Vagina (tissue), 2 donors: ENCODE measurements at regions not wholly inside any gene's neighbourhood (a gene's known extent, or its start where the extent isn't known, plus 50 kb on each side); places are given as distances from the start of the nearest gene placed in this dataset.

ENCODE experiments used
- CTCF ChIP-seq, 3 experiments: fragments of 450-650 bp in 2 of 3; fragments of 200-600 bp in 1 of 3; sonication (generic) in 1 of 3; IDR thresholded peaks; one replicate each; pipeline ENCODE4 v1.5.1; 2017 to 2019; ENCODE audit warnings: antibody characterized with exemption in 3 of 3, mild to moderate bottlenecking in 2 of 3, moderate library complexity in 2 of 3
- POLR2A ChIP-seq, 2 donors: fragments of 450-650 bp; IDR thresholded peaks; one replicate each; pipeline ENCODE4 v1.6.1; 2017; ENCODE audit warnings: antibody characterized with exemption in 2 of 2, mild to moderate bottlenecking in 2 of 2, moderate library complexity in 2 of 2

GRCh38 chr14:53619691-53620231, 336.9 kb downstream of the BMP4 start:
- TF ChIP-seq CTCF (IDR thresholded peaks at IDR 0.05) (no peak), POLR2A (IDR thresholded peaks at IDR 0.05) (no peak)
